HEK293T (cell line): ENCODE measurements at regions not wholly inside any gene's neighbourhood (a gene's known extent, or its start where the extent isn't known, plus 50 kb on each side); places are given as distances from the start of the nearest gene placed in this dataset.

ENCODE experiments used
- CTCF ChIA-PET: fragments of 350-600 bp; formaldehyde crosslinking; extraction: SDS; loops from one replicate; lab custom pipeline; 2021; ENCODE audit warnings: antibody characterized with exemption, inconsistent platforms; lab: Yijun Ruan, JAX
- POLR2A ChIA-PET: fragments of 350-600 bp; formaldehyde crosslinking; extraction: SDS; loops from one replicate; lab custom pipeline; 2020; ENCODE audit warnings: antibody characterized with exemption, inconsistent platforms; lab: Yijun Ruan, JAX
- DNase-seq: peaks from one replicate; pipeline ENCODE4 v3.0.0; 2012; ENCODE audit warnings: mixed read lengths; ENCODE audit errors: extremely low spot score
- ARNT ChIP-seq: fragments of 450-650 bp; IDR thresholded peaks from 2 replicates; pipeline ENCODE4 v1.6.1; 2017; ENCODE audit warnings: mild to moderate bottlenecking
- BHLHE40 ChIP-seq: fragments of 450-650 bp; IDR thresholded peaks from 2 replicates; pipeline ENCODE4 v1.6.1; 2016; ENCODE audit warnings: mild to moderate bottlenecking, moderate library complexity, borderline replicate concordance
- CTBP1 ChIP-seq: fragments of 450-650 bp; IDR thresholded peaks from 2 replicates; pipeline ENCODE4 v1.6.1; 2016; ENCODE audit warnings: borderline replicate concordance
- ELF4 ChIP-seq: fragments of 450-650 bp; IDR thresholded peaks from 2 replicates; pipeline ENCODE4 v1.6.1; 2017; ENCODE audit warnings: antibody characterized with exemption
- FOXA1 ChIP-seq: fragments of 450-650 bp; IDR thresholded peaks from 2 replicates; pipeline ENCODE4 v1.6.1; 2016; ENCODE audit warnings: mild to moderate bottlenecking
- FOXK2 ChIP-seq: fragments of 450-650 bp; IDR thresholded peaks from 2 replicates; pipeline ENCODE4 v1.6.1; 2016; ENCODE audit warnings: mild to moderate bottlenecking
- FOXM1 ChIP-seq: fragments of 450-650 bp; IDR thresholded peaks from 2 replicates; pipeline ENCODE4 v1.6.1; 2017; ENCODE audit warnings: mild to moderate bottlenecking, borderline replicate concordance
- HDGF ChIP-seq: fragments of 450-650 bp; IDR thresholded peaks from 2 replicates; pipeline ENCODE4 v1.6.1; 2017; ENCODE audit warnings: antibody characterized with exemption, borderline replicate concordance
- L3MBTL2 ChIP-seq: fragments of 450-650 bp; conservative IDR thresholded peaks from 2 replicates; pipeline ENCODE4 v1.6.1; 2016; ENCODE audit warnings: mild to moderate bottlenecking
- LEF1 ChIP-seq: fragments of 450-650 bp; IDR thresholded peaks from 2 replicates; pipeline ENCODE4 v1.6.1; 2017; ENCODE audit warnings: mild to moderate bottlenecking, borderline replicate concordance
- NFRKB ChIP-seq: fragments of 450-650 bp; IDR thresholded peaks from 2 replicates; pipeline ENCODE4 v1.6.1; 2016; ENCODE audit warnings: mild to moderate bottlenecking, moderate library complexity
- PKNOX1 ChIP-seq: fragments of 450-650 bp; IDR thresholded peaks from 2 replicates; pipeline ENCODE4 v1.6.1; 2016
- SP1 ChIP-seq: fragments of 450-650 bp; IDR thresholded peaks from 2 replicates; pipeline ENCODE4 v1.6.1; 2017
- SUZ12 ChIP-seq: fragments of 450-650 bp; IDR thresholded peaks from 2 replicates; pipeline ENCODE4 v1.6.1; 2016; ENCODE audit warnings: mild to moderate bottlenecking
- TARDBP ChIP-seq: fragments of 450-650 bp; IDR thresholded peaks from 2 replicates; pipeline ENCODE4 v1.6.1; 2016
- ZNF384 ChIP-seq: fragments of 450-650 bp; IDR thresholded peaks from 2 replicates; pipeline ENCODE4 v1.6.1; 2016

GRCh38 chr12:91575630-91576029 lies 393.0 kb upstream of the DCN start:
- no peak for DNase-seq
- ChIA-PET CTCF (no interaction called here), POLR2A (no interaction called here)
- TF ChIP-seq LEF1 (no peak), PKNOX1 (no peak), NFRKB (no peak), HDGF (no peak), BHLHE40 (no peak), ARNT (no peak), FOXA1 (no peak), FOXM1 (no peak), SP1 (no peak), ELF4 (no peak), TARDBP (no peak), SUZ12 (no peak)

GRCh38 chr12:91574975-91575374 lies 392.4 kb upstream of the DCN start:
- ChIA-PET CTCF (no interaction called here), POLR2A (no interaction called here)
- no peak for TF ChIP-seq FOXK2
- TF ChIP-seq BHLHE40 = no peak
- no peak for TF ChIP-seq SP1
- no peak for TF ChIP-seq PKNOX1
- TF ChIP-seq LEF1 = no peak
- no peak for TF ChIP-seq FOXM1
- no peak for TF ChIP-seq HDGF
- TF ChIP-seq TARDBP = no peak
- no peak for TF ChIP-seq ZNF384
- TF ChIP-seq NFRKB = no peak
- TF ChIP-seq SUZ12 = no peak
- no peak for TF ChIP-seq ARNT
- TF ChIP-seq FOXA1 = no peak
- TF ChIP-seq CTBP1 = no peak
- no peak for DNase-seq

GRCh38 chr12:91574391-91574790 lies 391.8 kb upstream of the DCN start:
- no peak for DNase-seq
- CTCF ChIA-PET = no interaction called here
- POLR2A ChIA-PET = no interaction called here
- TF ChIP-seq L3MBTL2 (no peak), BHLHE40 (no peak), TARDBP (no peak), NFRKB (no peak), HDGF (no peak)

DNA sequence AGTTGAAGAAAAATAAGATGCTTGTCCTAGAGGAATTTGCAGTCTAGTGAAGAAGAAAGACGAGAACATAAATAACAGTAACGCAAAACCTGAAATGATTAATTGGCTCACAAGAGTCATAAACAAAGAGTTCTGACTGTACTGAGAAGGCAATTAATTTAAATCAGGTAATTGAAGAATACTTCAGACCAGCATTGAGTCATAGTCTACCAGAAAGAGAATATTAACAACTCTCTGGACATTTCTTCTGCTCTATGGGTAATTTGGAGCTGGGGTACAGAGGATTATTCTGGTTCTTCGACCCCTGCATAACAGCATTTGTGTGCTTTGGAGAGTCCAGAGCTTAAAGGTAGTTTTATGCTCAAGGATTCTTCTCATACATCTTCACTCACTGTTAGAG lies 390.3 kb upstream of the DCN start:
- CTCF ChIA-PET = no interaction called here
- POLR2A ChIA-PET = no interaction called here
- TF ChIP-seq CTBP1 (no peak), NFRKB (no peak), TARDBP (no peak), PKNOX1 (no peak), LEF1 (no peak), ZNF384 (no peak), SUZ12 (no peak)
- no peak for DNase-seq

GRCh38 chr12:91567100-91567485 lies 384.5 kb upstream of the DCN start:
- POLR2A ChIA-PET = no interaction called here
- DNase-seq = no peak
- CTCF ChIA-PET = no interaction called here
- no peak for TF ChIP-seq SUZ12

GRCh38 chr12:91566328-91567099 lies 383.9 kb upstream of the DCN start:
- TF ChIP-seq TARDBP (no peak), BHLHE40 (no peak), HDGF (no peak), L3MBTL2 (no peak), LEF1 (no peak), ELF4 (no peak), SUZ12 (no peak), SP1 (no peak), ZNF384 (no peak), FOXA1 (no peak), ARNT (no peak), CTBP1 (no peak), PKNOX1 (no peak), FOXK2 (no peak), NFRKB (no peak), FOXM1 (no peak)
- ChIA-PET POLR2A (no interaction called here), CTCF (no interaction called here)
- DNase-seq = no peak
